ENCODE measurements at regions not wholly inside any gene's neighbourhood (a gene's known extent, or its start where the extent isn't known, plus 50 kb on each side); places are given as distances from the start of the nearest gene placed in this dataset.

- TF ChIP-seq FOXP2 (optimal IDR thresholded peaks at IDR 0.05; ENCODE audit: borderline replicate concordance, extremely low read depth, extremely low read length, insufficient read depth) (no peak), REST (IDR thresholded peaks at IDR 0.05; ENCODE audit: insufficient read depth in 1 of 2, low read depth in 2 of 2, low read length in 2 of 2) (no peak)
These were observed 868.6 kb upstream of the SEMA6D start for GRCh38 chr15:46848704-46849103.

GRCh38 chr15:46853600-46853999, 863.7 kb upstream of the SEMA6D start:
- TF ChIP-seq TAF1 (IDR thresholded peaks at IDR 0.05; ENCODE audit: borderline replicate concordance, insufficient read depth, low read length) (no peak), SIN3A (IDR thresholded peaks at IDR 0.05; ENCODE audit: borderline replicate concordance, insufficient read depth, low read length) (no peak), POLR2AphosphoS5 (IDR thresholded peaks at IDR 0.05; ENCODE audit: low read depth, low read length) (no peak), FOXP2 (optimal IDR thresholded peaks at IDR 0.05; ENCODE audit: borderline replicate concordance, extremely low read depth, extremely low read length, insufficient read depth) (no peak), REST (IDR thresholded peaks at IDR 0.05; ENCODE audit: insufficient read depth in 1 of 2, low read depth in 2 of 2, low read length in 2 of 2) (no peak)

- TF ChIP-seq TAF1 (IDR thresholded peaks at IDR 0.05; ENCODE audit: borderline replicate concordance, insufficient read depth, low read length) (no peak), SIN3A (IDR thresholded peaks at IDR 0.05; ENCODE audit: borderline replicate concordance, insufficient read depth, low read length) (no peak), REST (IDR thresholded peaks at IDR 0.05; ENCODE audit: insufficient read depth in 1 of 2, low read depth in 2 of 2, low read length in 2 of 2) (no peak), FOXP2 (optimal IDR thresholded peaks at IDR 0.05; ENCODE audit: borderline replicate concordance, extremely low read depth, extremely low read length, insufficient read depth) (no peak), POLR2AphosphoS5 (IDR thresholded peaks at IDR 0.05; ENCODE audit: low read depth, low read length) (no peak)
These were observed 862.7 kb upstream of the SEMA6D start for GRCh38 chr15:46854564-46854963.

- TF ChIP-seq POLR2AphosphoS5 (IDR thresholded peaks at IDR 0.05; ENCODE audit: low read depth, low read length) (no peak), TAF1 (IDR thresholded peaks at IDR 0.05; ENCODE audit: borderline replicate concordance, insufficient read depth, low read length) (no peak), FOXP2 (optimal IDR thresholded peaks at IDR 0.05; ENCODE audit: borderline replicate concordance, extremely low read depth, extremely low read length, insufficient read depth) (no peak), SIN3A (IDR thresholded peaks at IDR 0.05; ENCODE audit: borderline replicate concordance, insufficient read depth, low read length) (no peak), REST (IDR thresholded peaks at IDR 0.05; ENCODE audit: insufficient read depth in 1 of 2, low read depth in 2 of 2, low read length in 2 of 2) (no peak)
These were observed 861.9 kb upstream of the SEMA6D start for GRCh38 chr15:46855388-46855787.

- TF ChIP-seq FOXP2 (optimal IDR thresholded peaks at IDR 0.05; ENCODE audit: borderline replicate concordance, extremely low read depth, extremely low read length, insufficient read depth) (no peak), SIN3A (IDR thresholded peaks at IDR 0.05; ENCODE audit: borderline replicate concordance, insufficient read depth, low read length) (no peak), TAF1 (IDR thresholded peaks at IDR 0.05; ENCODE audit: borderline replicate concordance, insufficient read depth, low read length) (no peak), REST (IDR thresholded peaks at IDR 0.05; ENCODE audit: insufficient read depth in 1 of 2, low read depth in 2 of 2, low read length in 2 of 2) (no peak), POLR2AphosphoS5 (IDR thresholded peaks at IDR 0.05; ENCODE audit: low read depth, low read length) (no peak)
These were observed 860.3 kb upstream of the SEMA6D start for GRCh38 chr15:46856839-46857502.
